ENCODE measurements at regions not wholly inside any gene's neighbourhood (a gene's known extent, or its start where the extent isn't known, plus 50 kb on each side); places are given as distances from the start of the nearest gene placed in this dataset.

- Histone ChIP-seq H3K4me1 (ENCODE audit: insufficient read depth, low read length) (no peaks in the 10 kb centered on the region), H3K27ac (ENCODE audit: low read depth, low read length) (no peak overlapping the region), H3K27me3 (ENCODE audit: insufficient read depth, low read length) (no peaks in the 10 kb centered on the region), H3K4me3 (ENCODE audit: insufficient read depth, low read depth, low read length) (no peak overlapping the region), H3K9me3 (ENCODE audit: insufficient read depth, low read depth, low read length) (no peaks in the 10 kb centered on the region), H2AFZ (ENCODE audit: low read depth, low read length) (no peak overlapping the region), H3K36me3 (ENCODE audit: insufficient read depth, low read length) (no peaks in the 10 kb centered on the region), H4K20me1 (ENCODE audit: insufficient read depth, low read length) (no peaks in the 10 kb centered on the region), H3K9ac (ENCODE audit: low read length) (no peak overlapping the region), H3K79me2 (ENCODE audit: insufficient read depth, low read length) (no peaks in the 10 kb centered on the region), H3K4me2 (ENCODE audit: low read length) (no peak overlapping the region)
- no peaks in the 10 kb centered on the region for H3K9me3 Mint-ChIP-seq (ENCODE audit: unreplicated experiment)
- H3K4me3 Mint-ChIP-seq (ENCODE audit: unreplicated experiment): no peak overlapping the region
- H3K36me3 Mint-ChIP-seq (ENCODE audit: low read depth, unreplicated experiment): no peaks in the 10 kb centered on the region
- H3K4me1 Mint-ChIP-seq (ENCODE audit: low read depth, unreplicated experiment): no peaks in the 10 kb centered on the region
- FAIRE-seq (no peak), DNase-seq (ENCODE audit: low read depth) (no peak)
- TF ChIP-seq CTCF (IDR thresholded peaks at IDR 0.05; ENCODE audit: insufficient read depth, low read depth, low read length): peak; percentile 36
- no peak for TF ChIP-seq EZH2 (IDR thresholded peaks at IDR 0.05; ENCODE audit: insufficient read depth, low read length)
- H3K27me3 Mint-ChIP-seq (ENCODE audit: low read depth, unreplicated experiment): no peaks in the 10 kb centered on the region
- no peak overlapping the region for H3K27ac Mint-ChIP-seq (ENCODE audit: unreplicated experiment)
Observed at GRCh38 chr13:70723732-70724131, 615.5 kb upstream of the KLHL1 start.

GRCh38 chr13:70720386-70720785 is 612.1 kb upstream of the KLHL1 start:
- H3K36me3 ChIP-seq (ENCODE audit: insufficient read depth, low read length): no peaks in the 10 kb centered on the region
- Mint-ChIP-seq H3K4me1 (ENCODE audit: low read depth, unreplicated experiment) (no peaks in the 10 kb centered on the region), H3K9me3 (ENCODE audit: unreplicated experiment) (no peaks in the 10 kb centered on the region), H3K27ac (ENCODE audit: unreplicated experiment) (no peak overlapping the region), H3K4me3 (ENCODE audit: unreplicated experiment) (no peak overlapping the region), H3K27me3 (ENCODE audit: low read depth, unreplicated experiment) (no peaks in the 10 kb centered on the region), H3K36me3 (ENCODE audit: low read depth, unreplicated experiment) (no peaks in the 10 kb centered on the region)
- no peak overlapping the region for H3K9ac ChIP-seq (ENCODE audit: low read length)
- no peaks in the 10 kb centered on the region for H4K20me1 ChIP-seq (ENCODE audit: insufficient read depth, low read length)
- no peaks in the 10 kb centered on the region for H3K79me2 ChIP-seq (ENCODE audit: insufficient read depth, low read length)
- no peaks in the 10 kb centered on the region for H3K27me3 ChIP-seq (ENCODE audit: insufficient read depth, low read length)
- no peaks in the 10 kb centered on the region for H3K4me1 ChIP-seq (ENCODE audit: insufficient read depth, low read length)
- no peaks in the 10 kb centered on the region for H3K9me3 ChIP-seq (ENCODE audit: insufficient read depth, low read depth, low read length)
- H2AFZ ChIP-seq (ENCODE audit: low read depth, low read length): no peak overlapping the region
- H3K4me3 ChIP-seq (ENCODE audit: insufficient read depth, low read depth, low read length): no peak overlapping the region
- FAIRE-seq (no peak), DNase-seq (ENCODE audit: low read depth) (no peak)
- no peak overlapping the region for H3K4me2 ChIP-seq (ENCODE audit: low read length)
- TF ChIP-seq EZH2 (IDR thresholded peaks at IDR 0.05; ENCODE audit: insufficient read depth, low read length): no peak
- no peak for TF ChIP-seq CTCF (IDR thresholded peaks at IDR 0.05; ENCODE audit: insufficient read depth, low read depth, low read length)
- no peak overlapping the region for H3K27ac ChIP-seq (ENCODE audit: low read depth, low read length)

GRCh38 chr13:70714993-70715392 is 606.7 kb upstream of the KLHL1 start:
- no peak overlapping the region for H3K4me2 ChIP-seq (ENCODE audit: low read length)
- FAIRE-seq (no peak), DNase-seq (ENCODE audit: low read depth) (no peak)
- H3K4me3 ChIP-seq (ENCODE audit: insufficient read depth, low read depth, low read length): no peak overlapping the region
- TF ChIP-seq CTCF (IDR thresholded peaks at IDR 0.05; ENCODE audit: insufficient read depth, low read depth, low read length): peak; percentile 13
- no peak for TF ChIP-seq EZH2 (IDR thresholded peaks at IDR 0.05; ENCODE audit: insufficient read depth, low read length)
- no peak overlapping the region for H3K27ac Mint-ChIP-seq (ENCODE audit: unreplicated experiment)
- H3K4me3 Mint-ChIP-seq (ENCODE audit: unreplicated experiment): no peak overlapping the region
- H3K27me3 ChIP-seq (ENCODE audit: insufficient read depth, low read length): no peaks in the 10 kb centered on the region
- no peaks in the 10 kb centered on the region for H3K9me3 ChIP-seq (ENCODE audit: insufficient read depth, low read depth, low read length)
- no peaks in the 10 kb centered on the region for H3K9me3 Mint-ChIP-seq (ENCODE audit: unreplicated experiment)
- H3K36me3 Mint-ChIP-seq (ENCODE audit: low read depth, unreplicated experiment): no peaks in the 10 kb centered on the region
- no peaks in the 10 kb centered on the region for H3K4me1 ChIP-seq (ENCODE audit: insufficient read depth, low read length)
- H3K9ac ChIP-seq (ENCODE audit: low read length): no peak overlapping the region
- H3K27ac ChIP-seq (ENCODE audit: low read depth, low read length): no peak overlapping the region
- no peaks in the 10 kb centered on the region for H3K36me3 ChIP-seq (ENCODE audit: insufficient read depth, low read length)
- no peaks in the 10 kb centered on the region for H3K79me2 ChIP-seq (ENCODE audit: insufficient read depth, low read length)
- H3K4me1 Mint-ChIP-seq (ENCODE audit: low read depth, unreplicated experiment): no peaks in the 10 kb centered on the region
- H3K27me3 Mint-ChIP-seq (ENCODE audit: low read depth, unreplicated experiment): no peaks in the 10 kb centered on the region
- H2AFZ ChIP-seq (ENCODE audit: low read depth, low read length): no peak overlapping the region
- H4K20me1 ChIP-seq (ENCODE audit: insufficient read depth, low read length): no peaks in the 10 kb centered on the region

Data from astrocyte (in vitro differentiated cells and primary cell).